ENCODE measurements at regions not wholly inside any gene's neighbourhood (a gene's known extent, or its start where the extent isn't known, plus 50 kb on each side); places are given as distances from the start of the nearest gene placed in this dataset.

GRCh38 chr1:25034736-25035522 lies 104.9 kb upstream of the RUNX3 start:
- Mint-ChIP-seq H3K9me3 (no peaks in the 10 kb centered on the region), H3K4me1 (peaks cover 10% of the 10 kb centered on the region), H3K4me3 (no peak overlapping the region), H3K27me3 (ENCODE audit: low read depth) (peaks cover 24% of the 10 kb centered on the region), H3K27ac (no peak overlapping the region), H3K36me3 (ENCODE audit: low read depth) (no peaks in the 10 kb centered on the region)
- TF ChIP-seq CTCF (IDR thresholded peaks at IDR 0.05; ENCODE audit: unreplicated experiment in 3 of 3): no peak

DNA sequence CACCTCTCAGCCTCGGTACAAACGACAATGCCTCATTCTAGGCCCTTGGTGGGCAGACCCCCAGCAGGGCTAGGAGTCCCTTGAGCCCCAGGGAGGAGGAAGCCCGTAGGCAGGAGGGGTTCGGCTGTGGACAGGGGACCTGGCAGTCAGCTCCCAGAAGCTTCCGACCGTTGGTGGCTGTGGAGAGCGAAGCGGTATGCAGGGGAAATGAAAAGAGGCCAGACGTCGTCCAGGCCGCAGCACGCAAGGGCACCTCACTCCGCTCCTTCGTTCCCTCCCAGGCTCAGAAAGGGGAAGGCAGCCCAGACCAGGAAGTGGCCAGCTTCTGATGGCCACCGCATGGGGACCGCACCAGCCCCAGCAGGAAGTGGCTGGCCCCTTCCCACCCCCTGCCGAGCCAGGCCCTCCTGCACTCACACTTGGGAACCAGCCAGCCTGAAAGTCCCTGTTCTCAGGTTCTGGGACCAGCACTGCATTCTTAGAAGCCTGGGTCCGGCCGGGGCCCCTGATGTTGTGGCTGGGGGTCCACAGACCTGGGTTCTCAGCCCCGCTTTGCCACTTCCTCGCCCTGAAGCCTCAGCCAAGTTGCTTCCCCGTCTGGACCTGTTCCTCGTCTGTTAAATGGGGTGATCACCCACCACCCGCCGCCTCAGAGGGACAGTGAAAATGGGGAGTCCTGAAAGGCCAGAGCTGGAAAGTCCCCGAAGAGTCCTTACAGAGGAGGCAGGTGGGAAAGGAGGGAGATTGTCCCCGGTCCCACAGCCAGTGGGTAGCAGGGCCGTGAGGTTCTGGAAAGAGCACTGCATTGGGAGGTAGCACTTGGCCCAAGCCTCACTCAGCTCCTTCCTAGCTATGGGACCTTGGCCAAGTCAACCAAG lies 104.0 kb upstream of the RUNX3 start:
- H3K9me3 Mint-ChIP-seq: no peaks in the 10 kb centered on the region
- H3K27ac Mint-ChIP-seq: no peak overlapping the region
- H3K27me3 Mint-ChIP-seq (ENCODE audit: low read depth): peaks cover 24% of the 10 kb centered on the region
- no peaks in the 10 kb centered on the region for H3K36me3 Mint-ChIP-seq (ENCODE audit: low read depth)
- H3K4me3 Mint-ChIP-seq: no peak overlapping the region
- no peak for TF ChIP-seq CTCF (IDR thresholded peaks at IDR 0.05; ENCODE audit: unreplicated experiment in 3 of 3)
- H3K4me1 Mint-ChIP-seq: peaks cover 18% of the 10 kb centered on the region

GRCh38 chr1:25033030-25033827 lies 103.2 kb upstream of the RUNX3 start:
- Mint-ChIP-seq H3K9me3 (no peaks in the 10 kb centered on the region), H3K4me3 (no peak overlapping the region), H3K36me3 (ENCODE audit: low read depth) (no peaks in the 10 kb centered on the region), H3K27ac (no peak overlapping the region), H3K27me3 (ENCODE audit: low read depth) (peaks cover 24% of the 10 kb centered on the region), H3K4me1 (peaks cover 24% of the 10 kb centered on the region)
- no peak for TF ChIP-seq CTCF (IDR thresholded peaks at IDR 0.05; ENCODE audit: unreplicated experiment in 3 of 3)

DNA sequence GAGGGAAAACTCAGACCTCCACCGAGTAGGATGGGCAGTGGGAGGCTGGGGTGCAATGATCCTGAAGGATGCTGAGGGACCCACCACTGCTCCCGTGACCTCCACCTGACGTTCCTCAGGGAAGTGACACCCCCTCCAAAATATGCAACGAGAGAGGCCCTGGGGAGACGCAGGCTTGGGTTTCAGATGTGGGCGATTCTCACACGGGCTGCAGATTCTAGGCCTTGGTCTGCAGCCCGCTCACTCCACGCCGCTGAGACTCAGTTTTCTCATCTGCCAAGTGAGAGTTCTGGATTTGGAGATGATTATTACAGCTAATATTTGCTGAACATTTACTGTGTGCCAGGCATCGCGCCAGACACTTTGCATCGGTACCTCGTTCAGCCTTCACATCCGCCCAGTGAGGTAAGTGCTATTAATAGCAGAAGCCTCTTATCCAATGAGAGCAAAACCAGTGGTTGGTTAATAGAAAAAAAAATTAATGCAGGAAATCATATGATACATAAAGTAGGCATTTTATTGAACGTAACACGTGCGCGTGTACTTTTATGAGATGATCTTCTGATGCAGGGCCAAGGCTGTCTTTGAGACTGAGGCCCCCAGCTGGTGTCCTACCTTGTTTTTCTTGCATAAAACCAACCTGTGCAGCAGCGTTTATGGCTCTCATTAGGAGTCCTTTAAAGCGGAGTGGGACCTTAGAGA lies 102.0 kb upstream of the RUNX3 start:
- Mint-ChIP-seq H3K27ac (no peak overlapping the region), H3K4me1 (peaks cover 24% of the 10 kb centered on the region), H3K27me3 (ENCODE audit: low read depth) (peaks cover 31% of the 10 kb centered on the region), H3K4me3 (no peak overlapping the region), H3K9me3 (no peaks in the 10 kb centered on the region), H3K36me3 (ENCODE audit: low read depth) (no peaks in the 10 kb centered on the region)
- TF ChIP-seq CTCF (IDR thresholded peaks at IDR 0.05; ENCODE audit: unreplicated experiment in 3 of 3): no peak

DNA sequence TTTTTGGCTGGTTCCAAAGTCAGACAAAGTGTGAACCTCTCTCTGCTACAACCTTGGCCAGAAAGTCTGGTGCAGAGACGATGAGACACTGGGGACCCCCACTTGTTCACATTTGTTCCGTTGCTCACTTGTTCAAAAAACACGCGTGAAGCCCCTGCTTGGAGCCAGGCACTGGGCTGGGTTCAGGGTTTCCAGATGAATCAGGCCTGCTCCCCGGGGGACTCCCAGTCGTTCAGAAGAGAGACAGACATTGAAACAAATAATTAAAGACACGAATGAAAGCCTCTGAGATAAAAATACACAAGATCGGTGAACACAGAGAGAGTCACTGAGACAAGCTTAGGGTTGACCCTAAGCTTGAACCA lies 101.5 kb upstream of the RUNX3 start:
- H3K27ac Mint-ChIP-seq: no peak overlapping the region

More for the DNA sequence above, 101.5 kb upstream of the RUNX3 start:
- H3K27me3 Mint-ChIP-seq (ENCODE audit: low read depth): peaks cover 34% of the 10 kb centered on the region
- peaks cover 24% of the 10 kb centered on the region for H3K4me1 Mint-ChIP-seq
- no peaks in the 10 kb centered on the region for H3K36me3 Mint-ChIP-seq (ENCODE audit: low read depth)
- no peaks in the 10 kb centered on the region for H3K9me3 Mint-ChIP-seq
- no peak for TF ChIP-seq CTCF (IDR thresholded peaks at IDR 0.05; ENCODE audit: unreplicated experiment in 3 of 3)
- H3K4me3 Mint-ChIP-seq: no peak overlapping the region

Data from nephron (organoid).